HG02798 (cell line): ENCODE measurements at regions not wholly inside any gene's neighbourhood (a gene's known extent, or its start where the extent isn't known, plus 50 kb on each side); places are given as distances from the start of the nearest gene placed in this dataset.
"Not testable (repeated sequence)": the region's sequence is repeated elsewhere in the genome, so short reads cannot be mapped to it uniquely, and the experiment has no call there.

ENCODE experiments used
- ATAC-seq: cut with Tn5 transposase; IDR thresholded peaks from one replicate; pipeline ENCODE4 v1.9.1; 2021; ENCODE audit warnings: mild to moderate bottlenecking; ENCODE audit not compliant: unreplicated experiment, poor library complexity

DNA sequence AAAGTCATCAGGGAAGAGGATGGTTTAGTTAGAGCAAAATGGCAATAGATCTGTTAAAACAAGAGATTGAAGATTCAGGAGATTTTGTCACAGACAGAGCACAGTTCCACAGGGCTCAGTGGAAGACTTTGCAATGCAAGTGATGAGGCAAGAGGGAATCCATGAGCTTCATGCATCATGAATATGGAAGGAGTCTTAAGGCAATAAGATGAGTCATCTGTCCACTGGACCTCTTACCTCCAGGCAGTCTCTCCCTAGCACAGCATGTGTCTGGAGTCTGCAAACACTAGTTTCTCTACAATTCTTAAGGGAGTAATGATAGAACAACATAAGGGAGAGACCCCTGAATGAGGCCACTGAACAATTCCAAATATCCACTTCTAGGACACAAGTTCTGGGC lies 245.7 kb downstream of the NXPE2 start:
- no peak for ATAC-seq

DNA sequence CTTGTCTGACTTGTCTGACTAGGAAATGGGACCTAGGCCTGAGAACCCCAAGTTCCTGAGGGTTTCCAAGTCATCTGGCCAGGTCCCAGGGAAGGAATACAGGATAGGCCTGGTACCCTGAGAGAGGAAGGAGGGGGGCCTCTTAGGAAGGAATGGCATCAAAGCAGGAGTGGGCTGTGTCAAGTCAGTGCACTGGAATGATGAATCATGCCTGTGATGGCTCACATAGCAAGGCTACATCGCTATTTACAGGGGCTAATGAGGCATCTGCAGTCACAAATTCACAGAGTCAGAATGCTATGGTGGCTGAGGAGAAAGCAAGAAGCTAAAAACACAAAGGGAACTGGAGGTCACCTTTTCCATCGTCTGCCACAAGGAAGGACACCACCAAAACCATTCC lies 247.3 kb downstream of the NXPE2 start:
- no peak for ATAC-seq

DNA sequence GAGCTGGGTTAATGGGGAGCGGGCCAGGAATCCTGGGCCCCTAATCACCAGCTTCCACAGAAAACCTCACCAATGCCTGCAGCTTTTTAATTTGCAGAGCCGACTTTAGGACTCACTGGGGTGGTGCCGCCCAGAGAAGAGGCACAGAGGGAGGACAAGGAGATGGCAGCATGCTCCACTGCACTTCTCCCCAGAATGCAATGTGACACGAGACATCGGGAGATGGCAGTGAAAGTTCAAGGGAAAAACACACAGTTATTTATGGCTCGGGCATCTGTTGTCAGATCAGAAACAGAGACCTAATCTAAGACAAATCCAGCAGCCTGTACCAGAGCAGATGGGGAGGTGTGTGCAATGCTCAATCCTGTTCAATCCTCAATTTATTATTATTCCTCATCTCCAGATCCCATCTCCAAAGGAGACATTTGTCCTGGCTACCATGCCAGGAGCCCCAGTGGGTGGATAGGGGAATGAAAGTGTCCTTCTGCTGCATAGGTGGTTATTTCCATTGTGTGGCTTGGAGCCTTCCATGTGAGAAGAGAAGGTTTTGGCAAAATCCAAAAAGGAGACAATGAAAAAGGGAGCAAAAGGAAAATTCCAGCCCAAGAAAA lies 250.0 kb downstream of the NXPE2 start:
- ATAC-seq, result no peak

DNA sequence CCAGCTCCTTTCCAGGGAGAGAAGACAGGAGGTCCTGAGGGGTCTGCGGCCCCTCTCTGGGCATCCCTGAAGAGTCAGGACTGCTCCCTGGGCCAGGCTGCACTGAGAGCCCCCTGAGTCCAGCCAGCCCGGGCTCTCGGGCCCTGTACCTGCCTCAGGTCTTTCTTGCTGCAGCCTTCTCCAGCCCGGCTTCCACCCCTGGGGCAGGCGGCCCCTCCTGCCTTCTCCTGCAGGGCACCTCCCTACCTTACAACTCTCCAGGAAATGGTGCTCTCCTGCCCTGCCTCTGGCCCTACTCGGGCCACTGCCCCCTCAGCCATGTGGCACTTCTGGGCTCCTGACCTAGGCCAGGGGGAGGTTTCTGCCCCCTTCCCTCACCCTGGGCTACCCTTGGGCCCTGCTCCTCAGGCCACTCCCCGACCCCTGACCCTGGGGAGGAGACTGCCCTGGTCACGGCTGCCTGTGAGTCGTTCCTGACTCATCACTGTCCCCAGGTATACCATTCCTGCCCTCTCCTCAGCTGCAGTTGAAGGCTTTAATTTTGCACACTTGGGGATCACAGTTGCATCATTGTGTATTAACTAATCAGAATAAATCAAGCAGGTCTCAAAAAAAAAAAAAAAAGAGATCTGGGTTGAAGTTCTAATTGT lies 251.1 kb downstream of the NXPE2 start:
- no peak for ATAC-seq

DNA sequence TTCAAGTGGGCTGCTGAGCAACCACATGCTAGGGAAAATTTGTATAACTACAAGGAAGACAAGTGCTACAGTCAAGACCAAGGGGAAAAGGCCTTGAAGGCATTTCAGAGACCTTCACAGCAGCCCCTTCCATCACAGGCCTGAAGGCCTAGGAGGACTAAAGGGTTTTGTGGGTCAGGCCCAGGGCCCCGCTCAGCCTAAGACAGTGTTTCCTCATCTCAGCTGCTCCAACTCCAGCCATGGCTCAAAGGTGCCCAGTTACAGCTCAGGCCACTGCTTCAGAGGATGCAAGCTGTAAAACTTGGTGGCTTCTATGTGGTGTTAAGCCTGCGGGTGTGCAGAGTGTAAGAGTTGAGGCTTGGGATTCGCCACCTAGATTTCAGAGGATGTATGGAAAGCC lies 260.5 kb downstream of the NXPE2 start:
- no peak for ATAC-seq

DNA sequence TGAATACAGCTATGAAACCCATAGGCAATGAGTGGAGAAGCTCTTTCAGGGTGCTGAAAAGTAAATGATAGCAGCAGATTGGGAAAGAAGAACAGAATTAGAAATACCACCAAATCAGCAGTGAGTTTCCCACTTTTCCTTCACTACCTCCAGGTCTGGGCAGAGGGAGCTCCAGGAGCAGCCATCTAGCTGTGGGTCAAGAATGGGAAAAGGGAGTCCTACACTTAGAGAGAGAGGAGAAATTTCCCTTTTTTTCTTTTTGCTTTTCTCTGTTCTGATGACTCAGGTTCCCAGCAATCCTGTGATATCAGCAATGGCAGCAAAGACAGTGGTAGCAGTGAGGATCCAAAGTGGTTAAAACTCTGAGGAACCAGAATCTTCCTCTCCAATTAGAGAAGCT lies 263.9 kb downstream of the NXPE2 start:
- no peak for ATAC-seq

DNA sequence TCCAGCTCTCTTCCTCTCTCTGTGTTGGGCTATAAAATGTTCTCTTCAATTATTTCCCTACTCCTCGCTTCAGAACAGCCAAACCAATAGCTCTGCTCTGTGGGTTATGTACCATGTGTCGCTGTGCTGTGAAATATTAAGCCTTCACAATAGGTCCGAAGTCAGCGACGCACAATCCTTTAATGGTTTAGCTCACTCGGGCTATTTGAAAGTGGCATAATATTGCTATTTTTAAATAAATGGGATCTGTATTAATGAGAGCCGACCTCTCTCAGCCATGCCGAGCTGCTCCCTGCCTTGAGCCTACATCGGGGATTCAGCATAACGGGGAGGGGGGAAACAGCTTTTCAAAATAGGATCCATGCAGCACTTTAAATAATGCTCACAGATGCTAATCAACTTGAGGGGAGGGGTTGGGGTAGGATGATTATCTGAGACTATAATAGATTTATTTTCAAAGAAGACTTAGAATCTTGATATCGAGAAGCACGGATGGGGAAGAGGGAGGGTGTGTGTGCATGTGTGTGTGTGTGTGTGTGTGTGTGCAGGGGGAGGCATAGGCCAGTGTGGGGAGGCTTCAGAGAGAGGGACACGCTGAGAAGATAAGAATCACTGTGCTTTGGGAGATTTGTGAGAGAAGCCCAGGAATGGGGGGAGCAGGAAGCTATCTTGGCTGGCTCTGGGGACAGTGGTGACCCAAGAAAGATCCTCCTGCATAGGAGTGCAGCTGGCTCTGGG lies 271.5 kb downstream of the NXPE2 start:
- ATAC-seq, result no peak

DNA sequence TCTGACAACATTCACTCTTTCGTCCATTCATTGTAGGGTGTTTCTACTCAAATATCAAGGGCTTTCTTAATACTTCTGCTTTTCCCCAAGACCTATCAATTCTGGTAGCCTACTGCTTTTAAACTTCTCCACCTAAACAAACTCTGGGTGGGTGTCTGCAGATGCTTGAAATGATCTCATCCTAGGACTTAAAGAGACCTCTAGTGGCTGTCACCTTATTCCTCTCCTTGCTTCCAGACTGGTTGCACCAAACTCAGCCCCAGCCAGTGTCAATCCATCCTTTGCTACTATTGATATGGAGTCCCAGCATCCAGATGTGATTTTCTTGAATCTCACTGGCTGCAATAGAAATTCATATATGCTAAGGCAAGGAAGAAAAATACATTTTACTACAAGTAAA lies 274.7 kb downstream of the NXPE2 start:
- ATAC-seq, result no peak

DNA sequence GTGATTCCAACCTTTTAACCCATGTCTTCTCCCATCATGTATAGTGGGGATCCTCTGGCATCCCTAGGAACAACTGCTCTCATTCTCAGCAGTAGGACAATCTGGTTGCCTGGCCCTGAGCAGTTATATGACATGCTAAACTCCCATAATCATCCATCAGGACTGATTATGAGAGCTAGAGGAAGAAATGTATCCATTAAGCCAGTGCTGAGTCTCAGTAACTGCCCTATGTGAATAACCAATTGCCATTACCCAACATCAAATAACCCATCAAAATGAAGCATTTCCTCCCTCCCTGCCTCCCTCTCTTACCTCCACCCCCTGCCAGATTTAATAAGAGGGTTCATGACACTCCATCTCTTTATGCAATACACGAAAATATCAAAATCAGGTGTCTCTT lies 277.6 kb downstream of the NXPE2 start:
- ATAC-seq, result no peak

DNA sequence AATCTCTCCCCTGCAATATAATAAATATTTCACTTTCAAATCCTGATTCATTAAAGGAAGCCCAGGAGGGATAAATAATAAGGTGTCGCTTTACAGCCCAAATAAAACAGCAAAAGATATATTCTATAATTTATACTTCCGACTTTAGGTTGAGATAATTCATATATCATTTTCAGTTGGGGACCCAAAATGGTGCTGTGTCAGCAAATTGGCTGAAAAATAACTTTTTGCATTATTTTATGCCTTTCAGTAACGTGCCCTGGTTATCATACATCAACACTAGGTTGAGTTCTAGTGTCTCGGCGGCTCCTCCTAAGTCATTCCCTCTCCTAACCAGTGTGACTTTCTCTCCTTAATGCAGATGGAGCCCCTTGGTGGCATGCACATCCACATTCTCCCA lies 278.2 kb downstream of the NXPE2 start:
- no peak for ATAC-seq

DNA sequence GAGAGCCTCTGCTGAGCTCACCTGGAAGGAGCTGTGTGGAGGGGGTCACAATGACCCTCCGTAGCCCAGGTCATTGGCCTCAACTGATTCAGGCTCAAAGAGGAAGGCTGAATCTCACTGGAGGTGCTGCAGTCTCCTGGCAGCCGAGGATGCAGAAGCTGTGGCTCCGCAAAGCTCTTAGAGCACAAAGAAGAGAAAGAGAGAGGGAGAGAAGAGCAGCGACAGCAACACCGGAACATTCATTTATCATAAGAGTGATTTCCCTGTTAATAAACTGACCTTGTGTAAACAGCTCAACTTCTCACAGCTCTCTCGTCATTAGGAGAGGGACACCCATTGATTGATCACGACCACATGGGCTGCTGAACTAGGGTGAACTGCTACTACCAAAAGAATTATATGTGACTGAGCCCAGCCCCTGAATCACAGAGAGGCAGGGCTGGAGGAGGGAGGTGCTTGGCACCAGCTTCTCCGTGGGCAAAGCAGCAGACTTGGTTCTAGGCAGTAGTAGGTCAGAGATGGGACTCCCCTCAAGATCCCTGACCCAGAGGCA lies 281.7 kb downstream of the NXPE2 start:
- no peak for ATAC-seq

DNA sequence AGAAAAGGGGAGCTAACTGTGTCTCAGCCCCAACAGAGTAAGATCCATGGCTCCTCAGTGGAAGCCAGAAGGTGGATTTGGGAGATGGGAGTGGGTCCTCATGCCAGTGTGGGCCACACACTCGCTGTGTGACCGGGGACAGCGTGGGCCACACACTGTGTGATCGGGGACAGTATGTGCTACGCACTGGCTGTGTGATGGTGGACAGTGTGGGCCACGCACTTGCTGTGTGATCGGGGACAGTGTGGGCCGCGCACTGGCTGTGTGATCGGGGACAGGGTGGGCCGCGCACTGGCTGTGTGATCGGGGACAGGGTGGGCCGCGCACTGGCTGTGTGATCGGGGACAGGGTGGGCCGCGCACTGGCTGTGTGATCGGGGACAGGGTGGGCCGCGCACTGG lies 282.5 kb downstream of the NXPE2 start:
- ATAC-seq, result not testable (repeated sequence)

DNA sequence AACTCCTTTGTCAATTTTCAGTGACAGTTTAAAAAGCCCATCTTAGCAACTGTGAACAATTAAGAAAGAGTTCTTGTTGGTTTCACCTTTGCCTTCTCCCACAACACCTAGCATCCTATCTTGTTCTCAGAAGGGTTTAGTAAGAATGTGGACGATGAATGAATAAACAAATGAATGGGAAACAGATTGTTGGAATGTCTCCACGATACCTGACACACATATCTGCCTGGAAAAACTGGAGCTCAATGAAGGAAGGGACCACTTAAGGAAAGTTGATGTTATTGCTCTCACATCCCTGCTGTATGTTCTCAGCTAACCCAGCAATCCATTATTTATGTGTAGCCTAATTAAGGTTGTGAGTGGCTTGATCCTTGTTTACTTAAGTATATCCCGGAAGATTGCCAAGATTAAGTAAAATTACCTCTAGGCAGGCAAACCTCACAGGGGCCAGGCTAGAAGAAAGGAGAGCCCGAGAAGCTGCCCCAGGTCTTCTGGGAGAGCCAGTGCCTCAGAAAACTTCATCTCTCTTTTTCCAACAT lies 286.4 kb downstream of the NXPE2 start:
- no peak for ATAC-seq

DNA sequence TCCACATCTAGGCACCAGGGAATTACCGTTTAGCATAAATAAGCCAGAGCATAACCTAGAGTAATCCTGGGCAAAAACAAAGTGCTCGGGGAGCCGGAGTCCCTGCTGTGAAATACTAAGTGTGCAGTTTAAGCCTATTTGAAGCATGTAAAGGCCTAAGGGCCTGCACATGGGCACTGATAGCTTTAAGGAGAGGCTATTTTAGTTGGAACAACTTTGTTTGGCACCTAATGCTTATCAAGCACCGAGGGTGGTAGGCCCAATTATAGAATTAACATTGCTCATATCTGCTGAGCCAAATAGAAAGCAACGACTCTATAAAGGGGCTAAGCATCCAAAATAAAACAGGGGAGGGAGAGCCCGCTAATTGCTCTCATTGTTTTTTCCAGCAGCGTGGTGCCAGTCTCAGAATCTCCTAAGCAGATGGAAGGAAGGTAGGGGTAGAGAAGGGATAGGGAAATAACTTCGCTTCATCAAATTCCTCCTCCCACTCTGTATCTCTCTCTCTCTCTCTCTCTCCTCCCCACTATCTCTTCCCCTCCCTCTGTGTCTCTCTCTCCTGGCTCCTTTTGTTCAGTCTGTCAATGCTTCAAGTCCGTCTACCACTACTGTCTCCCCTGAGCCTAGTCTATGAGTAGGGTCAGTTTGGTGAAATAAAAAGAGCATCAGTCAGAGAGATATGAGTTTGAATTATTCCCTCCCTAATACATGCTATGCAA lies 292.8 kb downstream of the NXPE2 start:
- ATAC-seq, result no peak

DNA sequence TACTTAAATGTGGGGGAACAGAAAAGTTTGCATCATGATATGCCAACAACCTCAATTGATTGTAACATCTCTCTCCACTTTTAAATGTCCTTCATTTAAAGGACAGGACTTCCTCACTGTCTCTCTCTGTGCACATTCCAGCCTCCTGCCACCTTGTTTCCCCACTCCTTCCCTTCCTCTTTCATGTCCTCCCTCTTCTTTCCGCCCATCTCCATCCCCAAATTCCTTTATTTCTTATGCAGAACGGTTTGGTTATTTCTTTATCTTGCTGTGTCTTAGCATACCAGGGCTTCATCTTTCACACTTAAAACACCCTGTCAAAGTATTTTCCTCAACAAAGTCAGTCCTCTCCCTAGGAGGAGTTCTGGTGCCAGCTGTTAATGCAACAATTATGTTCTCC lies 293.8 kb downstream of the NXPE2 start:
- ATAC-seq, result no peak

DNA sequence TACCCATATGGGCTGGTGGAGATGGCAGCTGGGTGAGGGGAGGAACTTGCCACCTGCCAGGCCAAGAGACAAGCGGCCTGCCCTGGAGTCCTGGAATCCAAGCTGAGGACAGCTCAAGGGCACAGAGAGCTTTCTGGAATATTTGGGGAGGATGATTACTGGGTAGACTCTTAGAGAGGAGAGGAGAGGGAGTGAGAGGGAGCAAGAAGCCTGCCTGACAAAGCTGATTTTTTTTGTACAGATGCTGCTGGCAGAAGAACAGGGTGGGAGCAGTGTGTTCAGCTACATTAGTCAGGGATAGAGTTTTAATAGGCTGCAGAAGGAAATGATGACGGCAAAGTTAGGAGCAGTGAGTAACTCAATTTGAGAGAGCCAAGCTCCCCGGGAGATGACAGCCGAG lies 299.3 kb downstream of the NXPE2 start:
- no peak for ATAC-seq

DNA sequence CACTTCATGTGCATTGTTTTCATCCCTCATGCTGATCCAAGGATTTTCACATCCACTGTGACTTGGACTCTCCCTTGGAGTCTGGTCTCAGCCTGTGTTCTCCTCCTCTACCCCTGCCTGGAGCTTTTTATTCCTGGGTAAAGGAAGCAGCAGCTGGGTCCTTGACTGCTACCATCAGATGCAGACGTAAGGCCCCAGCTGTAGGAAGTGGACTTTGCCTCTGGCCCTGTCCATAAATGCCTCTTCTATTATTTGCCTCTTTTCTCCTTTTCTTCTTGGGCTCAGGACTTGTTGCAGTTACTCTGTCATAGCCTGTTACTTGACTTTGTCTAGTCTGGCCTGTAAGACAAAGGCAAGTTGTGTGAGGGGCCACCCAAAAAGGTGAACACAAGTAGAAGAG lies 303.8 kb downstream of the NXPE2 start:
- no peak for ATAC-seq

DNA sequence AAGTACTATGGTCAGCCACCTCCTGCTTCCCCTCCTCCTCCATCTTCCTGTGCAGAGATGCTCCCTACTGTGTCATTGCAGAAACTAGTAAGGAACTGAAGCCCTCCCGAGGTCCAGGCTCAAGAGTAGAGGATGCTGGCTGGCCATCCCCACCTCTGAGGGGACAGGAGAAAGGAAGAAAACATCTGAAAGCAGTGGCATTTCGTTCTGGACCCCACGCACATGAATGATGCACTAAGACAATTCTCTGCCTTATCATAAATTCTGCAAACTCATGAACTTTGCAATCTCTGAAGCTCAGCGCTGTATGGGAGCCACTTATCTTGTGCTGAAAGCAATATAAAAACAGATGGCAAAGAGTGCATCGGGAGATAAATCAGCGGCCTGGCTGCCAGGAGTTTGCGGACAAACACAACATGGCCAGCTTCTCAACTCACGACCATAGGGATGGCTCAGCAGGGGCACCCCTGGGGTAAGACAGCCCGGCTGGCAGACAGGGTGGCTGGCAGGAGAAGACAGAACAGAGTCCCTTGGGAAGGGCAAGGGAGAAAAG lies 306.4 kb downstream of the NXPE2 start:
- no peak for ATAC-seq

DNA sequence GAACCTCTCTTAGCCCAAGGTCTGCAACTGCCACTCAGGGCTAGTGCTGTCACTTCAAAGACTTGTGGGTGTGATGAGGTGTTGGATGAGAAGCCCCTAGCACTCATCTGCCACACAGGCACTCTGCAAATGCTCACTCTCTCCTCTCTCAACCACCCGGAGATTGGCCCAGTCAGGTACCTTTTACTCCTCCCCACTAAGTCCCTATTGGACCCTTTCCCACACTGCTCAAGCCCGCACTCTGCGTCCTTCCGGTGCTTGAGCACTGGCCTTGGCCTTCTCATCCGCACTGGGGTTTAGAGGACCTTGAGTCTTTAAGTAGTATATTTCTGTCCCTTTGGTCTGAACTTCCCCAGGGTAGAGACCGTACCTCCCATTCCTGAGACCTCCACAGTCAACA lies 308.0 kb downstream of the NXPE2 start:
- ATAC-seq, result no peak

DNA sequence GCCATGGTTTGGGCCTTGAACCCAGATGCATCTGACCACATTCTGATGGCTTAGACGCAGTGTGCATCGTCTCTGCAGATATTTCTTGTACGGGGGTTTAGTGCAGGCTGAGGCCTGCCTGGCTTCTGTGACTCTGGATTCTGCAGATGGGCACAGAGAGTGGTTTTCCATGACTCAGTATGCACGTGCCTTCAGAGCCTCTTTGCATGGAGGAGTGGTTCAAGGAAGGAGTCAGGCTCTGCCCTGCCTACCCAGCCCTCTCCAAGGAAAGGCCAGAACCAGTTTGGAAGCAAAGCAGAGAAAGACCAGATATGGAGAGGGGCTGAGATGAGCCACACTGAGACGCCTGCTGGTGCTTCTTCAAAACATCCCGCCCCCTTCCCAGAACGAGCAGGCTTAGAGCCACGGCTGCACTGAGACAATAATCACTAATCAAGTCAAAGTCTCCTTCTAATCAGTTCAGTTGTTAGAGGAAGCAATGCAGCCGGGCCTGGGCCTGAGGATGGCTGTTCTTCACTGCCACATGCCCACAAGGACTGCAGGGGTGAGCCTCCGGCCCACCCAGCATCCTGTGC lies 308.9 kb downstream of the NXPE2 start:
- no peak for ATAC-seq
